ENCODE measurements at regions not wholly inside any gene's neighbourhood (a gene's known extent, or its start where the extent isn't known, plus 50 kb on each side); places are given as distances from the start of the nearest gene placed in this dataset.
A peak's percentile ranks its signal among the peaks of the same experiment; 100 is the strongest.

- Mint-ChIP-seq H3K27me3 (peaks cover 0 to 2% of the 10 kb centered on the region in 2 donors), H3K4me3 (no peak overlapping the region), H3K9me3 (peaks cover 2 to 11% (median 3%) of the 10 kb centered on the region in 5 donors), H3K27ac (no peak overlapping the region), H3K4me1 (no peaks in the 10 kb centered on the region), H3K36me3 (no peaks in the 10 kb centered on the region)
- H3K27ac ChIP-seq (ENCODE audit: low read depth, low read length), result no peak overlapping the region
- no peak overlapping the region for H3K4me3 ChIP-seq (ENCODE audit: low read length)
- no peaks in the 10 kb centered on the region for H3K36me3 ChIP-seq (ENCODE audit: insufficient read depth, low read length)
- ChIA-PET POLR2A (no interaction called here), CTCF (no interaction called here)
- no peak for DNase-seq
- H3K27me3 ChIP-seq (ENCODE audit: insufficient read depth, low read length, poor library complexity, severe bottlenecking), result no peaks in the 10 kb centered on the region
- H3K4me1 ChIP-seq (ENCODE audit: insufficient read depth, low read length), result no peaks in the 10 kb centered on the region
- no peaks in the 10 kb centered on the region for H3K9me3 ChIP-seq (ENCODE audit: low read length)
These were observed 109.3 kb upstream of the SOX9 start for GRCh38 chr17:72011561-72011960.

DNA sequence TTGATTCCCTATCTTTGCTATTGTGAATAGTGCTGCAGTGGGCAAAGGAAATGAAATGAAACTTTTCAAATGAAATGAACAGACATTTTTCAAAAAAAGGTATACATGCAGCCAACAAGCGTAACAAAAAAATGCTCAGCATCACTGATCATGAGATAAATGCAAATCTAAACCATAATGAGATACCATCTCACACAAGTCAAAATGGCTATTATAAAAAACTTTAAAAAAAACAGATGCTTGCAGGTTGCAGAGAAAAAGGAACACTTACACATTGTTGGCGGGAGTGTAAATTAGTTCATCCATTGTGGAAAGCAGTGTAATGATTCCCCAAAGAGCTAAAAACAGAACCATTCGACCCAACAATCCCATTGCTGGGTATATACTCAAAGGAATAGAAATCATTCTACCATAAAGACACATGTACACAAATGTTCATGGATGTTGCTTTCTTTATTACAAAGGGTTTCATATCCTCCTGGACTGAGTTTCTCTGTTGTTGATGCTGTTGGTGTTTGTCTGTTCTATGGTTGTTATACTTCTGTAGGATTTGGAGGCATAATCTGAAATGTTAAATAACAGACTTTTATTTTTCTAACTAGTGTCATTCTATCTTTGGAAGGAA is 99.3 kb upstream of the SOX9 start:
- Mint-ChIP-seq H3K4me1 (no peaks in the 10 kb centered on the region), H3K27me3 (no peaks in the 10 kb centered on the region), H3K27ac (no peak overlapping the region), H3K9me3 (peaks cover 0 to 8% (median 2%) of the 10 kb centered on the region in 5 donors), H3K4me3 (no peak overlapping the region), H3K36me3 (no peaks in the 10 kb centered on the region)
- Histone ChIP-seq H3K27me3 (ENCODE audit: insufficient read depth, low read length, poor library complexity, severe bottlenecking) (no peaks in the 10 kb centered on the region), H3K4me1 (ENCODE audit: insufficient read depth, low read length) (no peaks in the 10 kb centered on the region), H3K9me3 (ENCODE audit: low read length) (no peaks in the 10 kb centered on the region), H3K27ac (ENCODE audit: low read depth, low read length) (no peak overlapping the region), H3K4me3 (ENCODE audit: low read length) (no peak overlapping the region), H3K36me3 (ENCODE audit: insufficient read depth, low read length) (no peaks in the 10 kb centered on the region)
- POLR2A ChIA-PET, result no interaction called here
- no peak for DNase-seq
- CTCF ChIA-PET, result no interaction called here

DNA sequence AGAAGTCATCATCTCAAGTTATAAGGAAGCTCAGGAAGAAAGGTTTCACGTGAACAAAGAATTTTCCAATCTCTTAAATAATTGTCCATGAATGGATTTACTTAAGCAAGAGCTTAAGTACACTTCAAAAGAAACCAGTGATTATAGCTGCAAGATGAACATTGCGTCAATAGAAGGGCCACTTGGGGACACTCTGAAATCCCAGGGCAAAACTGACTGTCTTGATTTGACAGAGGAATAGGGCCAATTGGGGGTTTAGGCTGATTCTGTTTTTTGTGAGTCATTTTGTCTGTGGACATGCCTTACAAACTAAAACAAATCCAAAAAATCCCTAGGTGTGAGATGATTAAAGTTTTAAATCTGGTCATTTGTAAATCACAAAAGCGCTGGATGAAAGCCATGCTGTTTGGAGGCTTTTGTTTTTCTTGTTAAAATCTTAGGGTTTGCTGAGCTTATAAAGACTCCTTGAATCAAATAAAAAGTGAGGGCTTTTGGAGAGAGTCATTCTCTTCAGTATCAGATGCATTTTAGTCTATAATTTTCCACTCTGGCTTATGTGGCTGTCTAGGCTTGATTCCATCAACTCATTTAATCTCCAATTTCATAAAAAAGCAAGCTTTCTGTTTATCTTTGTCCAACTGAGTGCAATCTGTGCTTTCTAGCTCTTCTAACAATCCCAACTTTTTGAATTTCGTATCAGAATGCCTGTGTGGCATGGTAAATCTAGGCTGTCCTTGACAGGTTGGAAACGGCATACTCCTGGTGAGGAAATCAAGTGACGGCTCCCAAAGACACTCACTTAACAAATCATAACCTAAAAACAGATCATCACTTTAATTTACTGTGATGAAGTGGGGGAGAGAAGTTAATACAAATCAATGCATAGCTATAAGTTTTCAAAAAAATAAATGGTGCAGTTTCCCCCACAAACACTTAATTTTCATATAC is 98.2 kb upstream of the SOX9 start:
- no peaks in the 10 kb centered on the region for H3K4me1 ChIP-seq (ENCODE audit: insufficient read depth, low read length)
- Mint-ChIP-seq H3K27me3 (no peaks in the 10 kb centered on the region), H3K36me3 (no peaks in the 10 kb centered on the region), H3K4me3 (no peak overlapping the region), H3K4me1 (peaks cover 0 to 1% (median 0%) of the 10 kb centered on the region in 3 donors), H3K9me3 (peaks cover 0 to 8% (median 2%) of the 10 kb centered on the region in 5 donors), H3K27ac (no peak overlapping the region)
- no peak overlapping the region for H3K27ac ChIP-seq (ENCODE audit: low read depth, low read length)
- H3K9me3 ChIP-seq (ENCODE audit: low read length), result no peaks in the 10 kb centered on the region
- no peaks in the 10 kb centered on the region for H3K27me3 ChIP-seq (ENCODE audit: insufficient read depth, low read length, poor library complexity, severe bottlenecking)
- CTCF ChIA-PET, result no interaction called here
- DNase-seq, result no peak
- no peak overlapping the region for H3K4me3 ChIP-seq (ENCODE audit: low read length)
- POLR2A ChIA-PET, result no interaction called here
- no peaks in the 10 kb centered on the region for H3K36me3 ChIP-seq (ENCODE audit: insufficient read depth, low read length)

DNA sequence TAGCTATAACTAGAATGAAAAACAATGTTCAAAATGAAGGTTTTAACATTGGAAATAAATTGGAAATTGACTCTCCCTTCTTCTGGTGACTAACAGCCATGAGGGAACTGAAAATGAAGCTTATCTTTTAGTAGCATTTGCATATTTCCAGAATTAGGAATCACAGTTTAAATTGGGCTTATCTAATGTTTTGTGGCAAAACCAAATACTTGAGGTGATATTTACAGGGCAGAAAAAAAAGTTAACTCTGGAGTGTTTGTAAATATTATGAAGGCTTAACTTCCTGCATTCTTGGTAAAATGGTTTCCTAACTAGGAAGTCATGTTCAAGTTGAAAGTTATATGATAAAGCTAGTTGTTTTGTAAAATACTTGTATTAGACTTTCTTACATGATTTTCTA is 96.4 kb upstream of the SOX9 start:
- Histone ChIP-seq H3K27ac (ENCODE audit: low read depth, low read length) (no peak overlapping the region), H3K4me1 (ENCODE audit: insufficient read depth, low read length) (peaks cover under 1% of the 10 kb centered on the region), H3K4me3 (ENCODE audit: low read length) (no peak overlapping the region), H3K9me3 (ENCODE audit: low read length) (no peaks in the 10 kb centered on the region), H3K27me3 (ENCODE audit: insufficient read depth, low read length, poor library complexity, severe bottlenecking) (no peaks in the 10 kb centered on the region), H3K36me3 (ENCODE audit: insufficient read depth, low read length) (no peaks in the 10 kb centered on the region)
- ChIA-PET POLR2A (no interaction called here), CTCF (no interaction called here)
- Mint-ChIP-seq H3K27ac (no peak overlapping the region), H3K9me3 (peaks cover 0 to 9% (median 2%) of the 10 kb centered on the region in 5 donors), H3K4me3 (no peak overlapping the region), H3K4me1 (peaks cover 6 to 8% (median 7%) of the 10 kb centered on the region in 3 donors), H3K36me3 (no peaks in the 10 kb centered on the region), H3K27me3 (peaks cover 0 to 2% of the 10 kb centered on the region in 2 donors)
- no peak for DNase-seq

GRCh38 chr17:72025113-72025512 is 95.7 kb upstream of the SOX9 start:
- Mint-ChIP-seq H3K9me3 (peaks cover 0 to 9% (median 2%) of the 10 kb centered on the region in 5 donors), H3K27ac (no peak overlapping the region), H3K4me3 (no peak overlapping the region), H3K4me1 (peaks cover 10 to 14% (median 12%) of the 10 kb centered on the region in 3 donors), H3K36me3 (no peaks in the 10 kb centered on the region), H3K27me3 (peaks cover 0 to 2% of the 10 kb centered on the region in 2 donors)
- Histone ChIP-seq H3K4me1 (ENCODE audit: insufficient read depth, low read length) (peaks cover 6% of the 10 kb centered on the region), H3K27ac (ENCODE audit: low read depth, low read length) (no peak overlapping the region), H3K9me3 (ENCODE audit: low read length) (no peaks in the 10 kb centered on the region), H3K36me3 (ENCODE audit: insufficient read depth, low read length) (no peaks in the 10 kb centered on the region), H3K27me3 (ENCODE audit: insufficient read depth, low read length, poor library complexity, severe bottlenecking) (no peaks in the 10 kb centered on the region), H3K4me3 (ENCODE audit: low read length) (no peak overlapping the region)
- POLR2A ChIA-PET, result no interaction called here
- CTCF ChIA-PET, result no interaction called here
- no peak for DNase-seq

GRCh38 chr17:72030067-72030899 is 90.5 kb upstream of the SOX9 start:
- peak in 3 of 5 donors; percentile 6 to 14 (median 9) for DNase-seq
- peaks cover 0 to 9% (median 4%) of the 10 kb centered on the region in 5 donors for H3K9me3 Mint-ChIP-seq
- H3K4me3 ChIP-seq (ENCODE audit: low read length), result peak overlapping the region; percentile 33
- peaks cover 0 to 3% of the 10 kb centered on the region in 2 donors for H3K27me3 Mint-ChIP-seq
- H3K4me1 ChIP-seq (ENCODE audit: insufficient read depth, low read length), result peaks cover 6% of the 10 kb centered on the region
- peaks cover 17 to 28% (median 24%) of the 10 kb centered on the region in 3 donors for H3K4me1 Mint-ChIP-seq
- no peaks in the 10 kb centered on the region for H3K9me3 ChIP-seq (ENCODE audit: low read length)
- H3K4me3 Mint-ChIP-seq, result peak overlapping the region; percentile 72 to 89 (median 82)
- no peaks in the 10 kb centered on the region for H3K36me3 Mint-ChIP-seq
- no peaks in the 10 kb centered on the region for H3K27me3 ChIP-seq (ENCODE audit: insufficient read depth, low read length, poor library complexity, severe bottlenecking)
- no peak overlapping the region for H3K27ac ChIP-seq (ENCODE audit: low read depth, low read length)
- H3K36me3 ChIP-seq (ENCODE audit: insufficient read depth, low read length), result no peaks in the 10 kb centered on the region
- POLR2A ChIA-PET, result no interaction called here
- CTCF ChIA-PET, result no interaction called here
- peak overlapping the region; percentile 33 to 93 (median 75) for H3K27ac Mint-ChIP-seq

DNA sequence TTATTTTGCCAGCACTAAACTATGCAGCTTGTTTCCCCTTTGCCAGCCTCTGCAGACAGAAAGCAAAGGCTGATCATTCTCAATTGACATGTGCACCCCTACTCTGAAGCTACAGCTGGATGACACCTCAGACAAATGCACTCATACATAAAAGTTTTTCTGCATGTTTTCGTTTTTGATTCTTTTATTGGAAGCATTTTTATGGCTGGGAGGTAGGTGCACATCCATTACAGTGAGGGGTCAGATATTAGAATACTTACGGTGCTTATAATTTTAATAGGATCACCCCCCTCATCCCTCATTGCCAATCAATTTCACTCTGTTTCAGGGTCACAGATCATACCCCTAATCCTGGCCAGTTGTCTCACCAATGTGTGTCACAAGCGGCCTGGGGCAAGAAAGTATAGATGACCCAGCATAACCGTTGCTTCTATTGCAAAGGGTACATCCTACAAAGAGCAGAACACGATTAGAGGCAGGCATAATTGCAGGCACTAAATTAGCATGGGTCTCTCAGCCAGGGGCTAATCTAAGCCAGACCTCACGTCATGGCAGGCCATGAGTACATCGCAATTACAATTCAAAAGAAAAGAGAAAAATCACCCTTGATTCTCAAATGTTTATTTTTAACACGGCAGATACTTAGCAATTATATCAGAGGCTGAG is 89.5 kb upstream of the SOX9 start:
- Histone ChIP-seq H3K9me3 (ENCODE audit: low read length) (no peaks in the 10 kb centered on the region), H3K27me3 (ENCODE audit: insufficient read depth, low read length, poor library complexity, severe bottlenecking) (no peaks in the 10 kb centered on the region), H3K36me3 (ENCODE audit: insufficient read depth, low read length) (no peaks in the 10 kb centered on the region), H3K27ac (ENCODE audit: low read depth, low read length) (no peak overlapping the region), H3K4me3 (ENCODE audit: low read length) (no peak overlapping the region), H3K4me1 (ENCODE audit: insufficient read depth, low read length) (peaks cover 6% of the 10 kb centered on the region)
- H3K27me3 Mint-ChIP-seq, result peaks cover 0 to 3% of the 10 kb centered on the region in 2 donors
- H3K4me3 Mint-ChIP-seq, result peak overlapping the region; percentile 33 to 89 (median 72)
- H3K36me3 Mint-ChIP-seq, result no peaks in the 10 kb centered on the region
- CTCF ChIA-PET, result no interaction called here
- peaks cover 17 to 28% (median 24%) of the 10 kb centered on the region in 3 donors for H3K4me1 Mint-ChIP-seq
- POLR2A ChIA-PET, result no interaction called here
- no peak for DNase-seq
- H3K9me3 Mint-ChIP-seq, result peaks cover 0 to 12% (median 4%) of the 10 kb centered on the region in 5 donors
- H3K27ac Mint-ChIP-seq, result peak overlapping the region in 3 of 8 donors; percentile 29 to 81 (median 75)

All from CD8-positive, alpha-beta memory T cell (primary cell).